Thoracic aorta (tissue), 2 donors: ENCODE measurements at regions not wholly inside any gene's neighbourhood (a gene's known extent, or its start where the extent isn't known, plus 50 kb on each side); places are given as distances from the start of the nearest gene placed in this dataset.

Source experiments
- ATAC-seq: fragments of 150-250 bp; one replicate; pipeline ENCODE4 v1.8.0; 2017; ENCODE audit warnings: low read depth; ENCODE audit not compliant: insufficient number of reproducible peaks, low FRiP score
- DNase-seq: peaks from one replicate; pipeline ENCODE4 v3.0.0-alpha.2; 2020; ENCODE audit warnings: low spot score
- H3K27ac ChIP-seq, 2 donors: fragments of 200-600 bp; sonication (generic); 1 replicate in 1 of 2; 2 replicates in 1 of 2; pipeline ENCODE4 v1.5.1; 2016; ENCODE audit warnings: mild to moderate bottlenecking in 2 of 2, moderate library complexity in 2 of 2
- H3K27me3 ChIP-seq: fragments of 200-600 bp; sonication (generic); replicated peaks from 2 replicates; pipeline ENCODE4 v1.6.0; 2016; ENCODE audit warnings: mild to moderate bottlenecking; ENCODE audit not compliant: insufficient read depth
- H3K36me3 ChIP-seq: fragments of 200-600 bp; sonication (generic); one replicate; pipeline ENCODE4 v1.5.1; 2016
- H3K4me1 ChIP-seq, 2 donors: fragments of 200-600 bp; sonication (generic); 1 replicate in 1 of 2; 2 replicates in 1 of 2; pipeline versions ENCODE4 v1.5.1 to v1.6.0; 2016; ENCODE audit warnings: low read depth in 2 of 2, mild to moderate bottlenecking in 1 of 2; ENCODE audit not compliant: control insufficient read depth in 1 of 2
- H3K4me3 ChIP-seq: fragments of 200-600 bp; sonication (generic); 2 replicates; pipeline ENCODE4 v1.5.1; 2016; ENCODE audit warnings: mild to moderate bottlenecking
- H3K9me3 ChIP-seq: fragments of 200-600 bp; sonication (generic); 2 replicates; pipeline ENCODE4 v1.5.1; 2016
- TF ChIP-seq, protein P1 (sequence below): fragments of 200-600 bp; sonication (generic); IDR thresholded peaks from one replicate; pipeline ENCODE4 v1.5.1; 2019; ENCODE audit warnings: antibody characterized with exemption

DNA sequence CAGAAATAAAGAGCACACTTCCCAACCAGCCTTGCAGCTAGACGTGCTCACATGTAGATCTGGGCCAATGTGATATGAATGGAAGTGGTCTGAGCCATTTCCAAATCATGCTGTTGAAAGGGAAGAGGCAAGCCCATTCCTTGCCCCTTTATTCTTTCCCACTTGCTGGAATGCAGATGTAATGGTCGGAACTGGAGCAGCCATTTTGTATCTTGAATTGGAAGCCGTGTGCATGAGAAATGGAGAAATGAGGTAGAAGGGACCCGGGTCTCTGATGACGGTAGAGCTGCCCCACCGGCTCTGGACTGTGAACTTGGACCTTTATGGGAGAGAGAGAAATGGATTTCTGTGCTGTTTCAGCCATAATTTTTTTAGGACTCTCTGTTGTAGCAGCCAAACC, 54.8 kb upstream of the STX16 start:
- DNase-seq, result no peak
- no peaks in the 10 kb centered on the region for H3K27me3 ChIP-seq
- no peak for ATAC-seq
- H3K4me3 ChIP-seq, result no peak overlapping the region
- no peaks in the 10 kb centered on the region for H3K9me3 ChIP-seq
- peaks cover 6 to 20% of the 10 kb centered on the region in 2 donors for H3K4me1 ChIP-seq
- no peak overlapping the region for H3K27ac ChIP-seq
- no peaks in the 10 kb centered on the region for H3K36me3 ChIP-seq
- TF ChIP-seq, protein P1, sequence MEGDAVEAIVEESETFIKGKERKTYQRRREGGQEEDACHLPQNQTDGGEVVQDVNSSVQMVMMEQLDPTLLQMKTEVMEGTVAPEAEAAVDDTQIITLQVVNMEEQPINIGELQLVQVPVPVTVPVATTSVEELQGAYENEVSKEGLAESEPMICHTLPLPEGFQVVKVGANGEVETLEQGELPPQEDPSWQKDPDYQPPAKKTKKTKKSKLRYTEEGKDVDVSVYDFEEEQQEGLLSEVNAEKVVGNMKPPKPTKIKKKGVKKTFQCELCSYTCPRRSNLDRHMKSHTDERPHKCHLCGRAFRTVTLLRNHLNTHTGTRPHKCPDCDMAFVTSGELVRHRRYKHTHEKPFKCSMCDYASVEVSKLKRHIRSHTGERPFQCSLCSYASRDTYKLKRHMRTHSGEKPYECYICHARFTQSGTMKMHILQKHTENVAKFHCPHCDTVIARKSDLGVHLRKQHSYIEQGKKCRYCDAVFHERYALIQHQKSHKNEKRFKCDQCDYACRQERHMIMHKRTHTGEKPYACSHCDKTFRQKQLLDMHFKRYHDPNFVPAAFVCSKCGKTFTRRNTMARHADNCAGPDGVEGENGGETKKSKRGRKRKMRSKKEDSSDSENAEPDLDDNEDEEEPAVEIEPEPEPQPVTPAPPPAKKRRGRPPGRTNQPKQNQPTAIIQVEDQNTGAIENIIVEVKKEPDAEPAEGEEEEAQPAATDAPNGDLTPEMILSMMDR, result no peak

DNA sequence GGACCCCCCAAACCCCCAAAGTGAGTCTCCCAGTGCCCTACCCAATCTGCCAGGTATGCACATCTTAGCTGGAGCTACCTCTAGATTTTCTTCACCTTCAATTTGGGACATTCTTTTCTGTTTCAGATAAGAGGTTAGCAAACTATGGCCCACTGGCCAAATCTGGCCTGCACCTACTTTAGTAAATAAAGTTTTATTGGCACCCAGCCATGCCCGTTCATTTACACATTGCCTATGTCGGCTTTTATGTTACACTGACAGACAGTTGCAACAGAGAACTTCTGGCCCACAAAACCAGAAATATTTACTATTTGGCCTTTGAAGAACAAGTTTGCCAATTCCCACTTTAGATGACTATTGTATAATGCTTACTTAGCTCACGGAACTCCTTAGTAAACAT, 55.9 kb upstream of the STX16 start:
- ATAC-seq (no peak), DNase-seq (no peak)
- Histone ChIP-seq H3K27me3 (no peaks in the 10 kb centered on the region), H3K36me3 (no peaks in the 10 kb centered on the region), H3K4me3 (no peak overlapping the region), H3K27ac (no peak overlapping the region), H3K9me3 (no peaks in the 10 kb centered on the region), H3K4me1 (peaks cover 6 to 20% of the 10 kb centered on the region in 2 donors)
- TF ChIP-seq, protein P1, result no peak

DNA sequence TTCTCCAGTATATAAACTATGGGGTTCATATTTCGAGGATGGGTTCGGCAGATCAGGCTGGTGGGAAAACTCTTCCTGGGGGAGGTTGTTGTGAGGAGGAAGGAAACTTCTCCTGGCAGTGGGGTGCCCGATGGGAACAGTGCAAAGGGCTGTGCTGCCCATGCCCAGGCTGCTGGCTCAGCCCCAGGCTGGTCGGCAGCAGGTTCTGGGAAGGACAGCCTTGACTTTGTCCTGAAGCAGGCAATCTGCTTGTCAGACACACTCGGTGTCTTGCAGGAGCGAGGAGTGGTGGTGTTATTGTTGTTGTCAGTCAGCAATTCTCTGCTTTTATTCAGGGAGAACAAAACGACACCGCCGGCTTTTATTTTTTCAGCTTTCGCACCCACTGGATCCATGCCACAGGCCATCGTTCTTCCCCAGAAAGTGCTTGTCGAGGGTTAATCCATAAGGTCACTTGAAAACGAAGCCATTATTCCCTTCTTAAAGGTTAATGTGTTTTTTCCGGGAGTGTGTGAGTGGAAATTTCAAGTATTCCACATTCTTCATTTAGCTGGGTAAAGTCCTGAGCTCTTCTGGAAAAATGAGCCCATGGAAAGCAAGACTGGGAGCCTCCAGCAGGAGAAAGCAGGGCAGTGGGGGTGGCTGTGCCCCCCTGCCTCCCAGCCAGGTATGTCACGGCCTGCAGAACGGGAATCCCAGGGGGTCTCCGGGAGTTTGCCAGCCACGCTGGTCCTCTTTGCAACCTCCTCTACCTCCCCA, 57.0 kb upstream of the STX16 start:
- ATAC-seq, result no peak
- Histone ChIP-seq H3K4me3 (no peak overlapping the region), H3K4me1 (peaks cover 6 to 20% of the 10 kb centered on the region in 2 donors), H3K36me3 (no peaks in the 10 kb centered on the region), H3K27me3 (no peaks in the 10 kb centered on the region), H3K9me3 (no peaks in the 10 kb centered on the region), H3K27ac (no peak overlapping the region)
- no peak for DNase-seq
- TF ChIP-seq, protein P1, result no peak

DNA sequence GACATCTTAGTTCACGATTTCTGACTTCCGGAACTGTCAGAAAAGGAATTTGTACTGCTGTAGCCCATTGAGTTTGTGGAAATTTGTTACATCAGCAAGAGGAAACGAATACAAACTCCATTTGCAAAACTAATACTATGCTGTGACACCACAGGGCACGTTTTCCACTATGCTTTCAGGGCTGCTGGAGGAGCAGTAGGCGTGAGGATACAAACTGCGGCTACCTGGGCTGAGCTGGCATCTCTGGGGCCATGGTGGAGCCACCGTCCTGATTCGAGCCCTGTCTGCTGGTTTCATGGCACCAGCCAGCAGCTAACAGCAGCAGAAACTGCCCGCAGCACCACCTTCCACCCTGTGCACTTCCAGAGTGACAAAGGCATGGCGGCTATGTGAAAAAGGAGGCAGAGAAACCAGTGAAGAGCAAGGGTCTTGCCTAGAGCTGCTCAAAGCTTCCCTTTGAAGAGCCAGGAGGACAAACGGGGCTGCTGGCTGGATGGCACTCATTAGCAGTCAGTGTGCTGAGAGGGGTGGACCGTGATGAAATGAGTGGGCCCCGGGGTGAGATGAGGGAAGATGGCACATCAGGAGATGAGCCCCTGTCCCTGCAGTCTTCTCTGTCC, 58.9 kb upstream of the STX16 start:
- Histone ChIP-seq H3K36me3 (no peaks in the 10 kb centered on the region), H3K4me3 (no peak overlapping the region), H3K4me1 (peaks cover 3 to 6% of the 10 kb centered on the region in 2 donors), H3K9me3 (no peaks in the 10 kb centered on the region), H3K27ac (no peak overlapping the region), H3K27me3 (no peaks in the 10 kb centered on the region)
- ATAC-seq, result no peak
- TF ChIP-seq, protein P1, result no peak
- no peak for DNase-seq

DNA sequence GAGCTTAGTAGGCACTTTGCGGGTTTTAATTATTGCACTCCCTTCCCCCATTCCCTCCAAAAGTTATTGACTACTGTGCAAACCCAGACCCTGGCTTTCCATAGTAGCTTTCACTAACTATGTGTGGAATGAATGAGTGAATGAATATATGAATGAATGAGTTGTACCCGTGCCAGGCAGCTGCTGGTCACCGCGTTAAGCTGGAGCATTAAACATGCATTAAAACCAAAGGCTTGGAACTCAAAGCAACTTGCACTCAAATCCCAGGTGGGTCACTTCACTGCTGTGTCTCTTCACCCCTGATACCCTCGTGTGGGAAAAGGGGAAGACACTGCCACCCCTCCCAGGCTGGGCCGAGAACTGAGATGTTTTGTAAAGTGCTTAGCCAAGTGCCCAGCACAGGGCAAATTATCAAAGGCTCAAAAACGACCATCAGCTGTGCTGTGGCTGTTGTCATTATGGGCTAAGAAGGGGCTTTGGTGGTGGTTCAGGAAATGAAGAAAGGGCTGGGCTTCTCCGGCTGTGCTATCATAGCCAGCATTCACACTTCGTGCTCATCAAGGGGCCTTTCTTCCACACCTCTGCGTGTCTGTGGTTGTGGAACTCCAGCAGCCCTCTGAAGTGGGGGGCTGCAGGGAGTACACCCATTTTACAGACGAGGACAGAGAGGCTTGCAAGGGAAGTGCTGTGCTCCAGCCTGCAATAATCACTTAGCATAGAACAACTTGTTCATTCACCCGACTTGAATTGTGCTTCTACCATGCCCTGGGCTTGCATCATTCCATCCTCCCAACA, 60.2 kb upstream of the STX16 start:
- Histone ChIP-seq H3K36me3 (no peaks in the 10 kb centered on the region), H3K4me3 (no peak overlapping the region), H3K9me3 (no peaks in the 10 kb centered on the region), H3K4me1 (no peaks in the 10 kb centered on the region), H3K27me3 (no peaks in the 10 kb centered on the region), H3K27ac (no peak overlapping the region)
- DNase-seq (no peak), ATAC-seq (no peak)
- TF ChIP-seq, protein P1, result no peak
